H1 (cell line): ENCODE measurements at regions not wholly inside any gene's neighbourhood (a gene's known extent, or its start where the extent isn't known, plus 50 kb on each side); places are given as distances from the start of the nearest gene placed in this dataset.

Source experiments
- CTCF ChIA-PET: fragments of 300-600 bp; sonication (Branson Sonifier 250); formaldehyde crosslinking; loops from one replicate; lab custom pipeline; 2021; ENCODE audit not compliant: partially characterized antibody; lab: Charles Lee
- POLR2A ChIA-PET: fragments of 300-600 bp; sonication (Branson Sonifier 250); formaldehyde crosslinking; loops from one replicate; lab custom pipeline; 2021; ENCODE audit warnings: inconsistent platforms; ENCODE audit not compliant: partially characterized antibody; lab: Charles Lee
- DNase-seq, 2 experiments: peaks; one replicate each; pipeline versions ENCODE4 v3.0.0 to v3.0.0-alpha.2; 2010 to 2022; ENCODE audit warnings: low spot score in 2 of 2, low read depth in 1 of 2, mixed read lengths in 1 of 2
- FAIRE-seq: peaks from 2 replicates; lab custom pipeline; 2011; peaks lifted over from hg19 to GRCh38; lab: Jason Lieb, UNC
- H2AFZ ChIP-seq: 2 replicates; pipeline ENCODE4 v1.8.1; 2012; ENCODE audit warnings: low read length, inconsistent platforms
- H2AK5ac ChIP-seq: 2 replicates; pipeline ENCODE4 v1.6.1; 2013; ENCODE audit warnings: low read depth, low read length
- H2BK120ac ChIP-seq: replicated peaks from 2 replicates; pipeline ENCODE3; 2013; ENCODE audit warnings: low read depth, low read length, inconsistent platforms
- H2BK12ac ChIP-seq: 2 replicates; pipeline ENCODE4 v1.6.1; 2013; ENCODE audit warnings: low read depth, low read length
- H2BK15ac ChIP-seq: 2 replicates; pipeline ENCODE4 v1.6.1; 2013; ENCODE audit warnings: low read length
- H2BK20ac ChIP-seq: 2 replicates; pipeline ENCODE4 v1.6.1; 2013; ENCODE audit warnings: low read length
- H2BK5ac ChIP-seq: 2 replicates; pipeline ENCODE4 v1.6.1; 2013; ENCODE audit warnings: low read depth, low read length
- H3K14ac ChIP-seq: 2 replicates; pipeline ENCODE4 v1.6.1; 2013; ENCODE audit warnings: inconsistent platforms; ENCODE audit not compliant: insufficient read length
- H3K18ac ChIP-seq: 2 replicates; pipeline ENCODE4 v1.6.1; 2013; ENCODE audit warnings: low read length; ENCODE audit errors: extremely low read depth
- H3K23ac ChIP-seq: 2 replicates; pipeline ENCODE4 v1.6.1; 2013; ENCODE audit warnings: inconsistent platforms; ENCODE audit not compliant: insufficient read length
- H3K23me2 ChIP-seq: 2 replicates; pipeline ENCODE4 v1.6.1; 2013; ENCODE audit warnings: low read depth, low read length
- H3K27ac ChIP-seq: 2 replicates; pipeline ENCODE4 v1.6.1; 2011; ENCODE audit warnings: low read depth, low read length, inconsistent platforms
- H3K27me3 ChIP-seq, 4 experiments: replicated peaks in 1 of 4; 1 replicate in 1 of 4; 2 replicates in 3 of 4; pipeline versions ENCODE4 v1.6.1 to v1.8.1; 2011 to 2013; ENCODE audit warnings: low read length in 3 of 4, mild to moderate bottlenecking in 3 of 4, inconsistent platforms in 2 of 4, mixed read lengths in 2 of 4, moderate library complexity in 1 of 4; ENCODE audit not compliant: control insufficient read depth in 3 of 4, insufficient read depth in 3 of 4; ENCODE audit errors: extremely low read depth in 1 of 4
- H3K36me3 ChIP-seq, 4 experiments: 2 replicates each; pipeline versions ENCODE4 v1.6.1 to v1.8.1; 2011 to 2013; ENCODE audit warnings: mild to moderate bottlenecking in 4 of 4, low read length in 3 of 4, moderate library complexity in 2 of 4, control low read depth in 1 of 4, inconsistent platforms in 1 of 4; ENCODE audit not compliant: insufficient read depth in 4 of 4, control insufficient read depth in 2 of 4
- H3K4ac ChIP-seq: replicated peaks from 2 replicates; pipeline ENCODE3; 2013; ENCODE audit warnings: low read length, low read depth, mixed read lengths, inconsistent platforms; ENCODE audit not compliant: insufficient read length
- H3K4me1 ChIP-seq, 4 experiments: replicated peaks in 1 of 4; 1 replicate in 1 of 4; 2 replicates in 3 of 4; pipeline versions ENCODE4 v1.6.1 to v1.8.1; 2011 to 2013; ENCODE audit warnings: low read length in 3 of 4, inconsistent platforms in 2 of 4, mixed read lengths in 1 of 4; ENCODE audit not compliant: insufficient read depth in 4 of 4, control insufficient read depth in 3 of 4
- H3K4me2 ChIP-seq, 2 experiments: 2 replicates each; pipeline versions ENCODE4 v1.6.1 to v1.8.1; 2011 to 2013; ENCODE audit warnings: low read depth in 2 of 2, low read length in 2 of 2, control low read depth in 1 of 2, inconsistent platforms in 1 of 2, mild to moderate bottlenecking in 1 of 2; ENCODE audit not compliant: insufficient read depth in 1 of 2
- H3K4me3 ChIP-seq, 4 experiments: fragments of 200-600, 300-600 bp in 1 of 4; sonication (generic), shearing (Covaris generic), sonication (Bioruptor Twin) in 1 of 4; 2 replicates each; pipeline versions ENCODE4 v1.5.1 to v1.8.1; 2011 to 2016; ENCODE audit warnings: low read length in 4 of 4, low read depth in 3 of 4, control low read depth in 2 of 4, inconsistent platforms in 2 of 4, mild to moderate bottlenecking in 2 of 4, mixed read lengths in 1 of 4, moderate library complexity in 1 of 4; ENCODE audit not compliant: insufficient read depth in 2 of 4; ENCODE audit errors: extremely low read depth in 1 of 4
- H3K56ac ChIP-seq: replicated peaks from 2 replicates; pipeline ENCODE3; 2013; ENCODE audit warnings: low read depth, mild to moderate bottlenecking, mixed read lengths, low read length, inconsistent platforms; ENCODE audit not compliant: insufficient read length
- H3K79me1 ChIP-seq: 2 replicates; pipeline ENCODE4 v1.6.1; 2013; ENCODE audit warnings: low read depth, low read length, control low read depth
- H3K79me2 ChIP-seq, 2 experiments: 2 replicates each; pipeline versions ENCODE4 v1.6.1 to v1.8.1; 2012 to 2013; ENCODE audit warnings: low read length in 2 of 2, mild to moderate bottlenecking in 2 of 2, inconsistent platforms in 1 of 2; ENCODE audit not compliant: insufficient read depth in 2 of 2, control insufficient read depth in 1 of 2
- H3K9ac ChIP-seq, 4 experiments: replicated peaks in 1 of 4; 1 replicate in 1 of 4; 2 replicates in 3 of 4; pipeline versions ENCODE4 v1.6.1 to v1.8.1; 2011 to 2013; ENCODE audit warnings: low read depth in 3 of 4, low read length in 3 of 4, control low read depth in 2 of 4, mild to moderate bottlenecking in 2 of 4, moderate library complexity in 2 of 4, inconsistent platforms in 1 of 4; ENCODE audit errors: extremely low read depth in 1 of 4
- H3K9me3 ChIP-seq, 2 experiments: 2 replicates each; pipeline versions ENCODE4 v1.6.1 to v1.8.1; 2012 to 2013; ENCODE audit warnings: mild to moderate bottlenecking in 2 of 2, moderate library complexity in 2 of 2, control low read depth in 1 of 2, inconsistent platforms in 1 of 2, low read depth in 1 of 2, low read length in 1 of 2, mixed read lengths in 1 of 2; ENCODE audit not compliant: insufficient read depth in 2 of 2
- H4K20me1 ChIP-seq, 2 experiments: replicated peaks in 1 of 2; 2 replicates each; pipeline versions ENCODE3 to v1.8.1; 2011 to 2013; ENCODE audit warnings: inconsistent platforms in 2 of 2, low read length in 2 of 2, mild to moderate bottlenecking in 1 of 2; ENCODE audit not compliant: insufficient read depth in 2 of 2, control insufficient read depth in 1 of 2
- H4K5ac ChIP-seq: 2 replicates; pipeline ENCODE4 v1.6.1; 2013; ENCODE audit warnings: low read length, low read depth, mixed read lengths, inconsistent platforms; ENCODE audit not compliant: insufficient read length
- H4K8ac ChIP-seq: 2 replicates; pipeline ENCODE4 v1.8.0; 2013; ENCODE audit warnings: mild to moderate bottlenecking, moderate library complexity, low read length, inconsistent platforms; ENCODE audit not compliant: insufficient read depth; ENCODE audit errors: extremely low read depth
- H4K91ac ChIP-seq: replicated peaks from 2 replicates; pipeline ENCODE3; 2013; ENCODE audit warnings: low read length, mixed read lengths, inconsistent platforms; ENCODE audit not compliant: insufficient read length
- ASH2L ChIP-seq: fragments of 200-600, 300-600 bp; sonication (generic); IDR thresholded peaks from one replicate; pipeline ENCODE4 v1.7.1; 2017; ENCODE audit warnings: low read length
- JUN ChIP-seq: IDR thresholded peaks from 2 replicates; pipeline ENCODE4 v1.6.1; 2011; ENCODE audit warnings: low read depth, mild to moderate bottlenecking, improper control_type of control experiment, low read length
- KDM5A ChIP-seq: fragments of 200-600 bp; IDR thresholded peaks from 2 replicates; pipeline ENCODE4 v1.7.1; 2012; ENCODE audit warnings: mild to moderate bottlenecking, low read length, inconsistent platforms, mixed read lengths
- NRF1 ChIP-seq: IDR thresholded peaks from 2 replicates; pipeline ENCODE4 v1.6.1; 2011; ENCODE audit warnings: mild to moderate bottlenecking, low read depth, low read length, improper control_type of control experiment
- SIN3A ChIP-seq, 2 experiments: IDR thresholded peaks in 1 of 2; conservative IDR thresholded peaks in 1 of 2; 2 replicates each; pipeline ENCODE4 v1.6.1; 2011 to 2012; ENCODE audit warnings: low read length in 2 of 2, improper control_type of control experiment in 1 of 2, low read depth in 1 of 2, mild to moderate bottlenecking in 1 of 2
- SIX5 ChIP-seq: IDR thresholded peaks from 2 replicates; pipeline ENCODE4 v1.6.1; 2011; ENCODE audit warnings: mild to moderate bottlenecking, low read depth, low read length
- WGBS, 2 experiments: shearing (Covaris generic) in 1 of 2; methylation state at CpG; one replicate each; pipeline versions ENCODE4 v1.1.6 to v1.1.7; 2013 to 2015; ENCODE audit warnings: low lambda C conversion rate in 2 of 2, mixed read lengths in 2 of 2, inconsistent platforms in 1 of 2, low coverage in 1 of 2, missing lambda C conversion rate in 1 of 2; ENCODE audit not compliant: insufficient replicate concordance in 2 of 2, insufficient coverage in 1 of 2, insufficient read length in 1 of 2; ENCODE audit errors: extremely low coverage in 1 of 2, missing lambda C conversion rate in 1 of 2; 5-methylcytosine and 5-hydroxymethylcytosine counted together

DNA sequence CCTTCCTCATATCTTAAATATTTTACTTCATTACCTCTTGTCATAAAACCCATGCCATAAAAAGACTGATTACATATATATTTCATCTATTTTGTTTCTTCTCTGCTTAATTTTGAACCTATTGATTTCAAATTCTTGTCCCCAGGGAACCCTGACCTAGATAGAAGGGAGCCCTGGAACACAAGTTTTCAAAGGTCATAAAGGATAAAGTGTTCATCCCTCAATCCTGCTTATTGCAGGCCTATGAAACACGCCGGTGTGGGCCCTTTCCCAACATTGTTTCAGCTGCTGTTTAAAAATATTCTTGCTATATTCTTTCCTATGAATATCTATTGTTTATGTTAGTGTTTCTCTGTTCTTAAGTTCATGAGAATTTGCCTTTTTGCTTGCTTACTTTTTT lies 1389.5 kb upstream of the GBE1 start:
- no peak overlapping the region for H3K4ac ChIP-seq
- no peak overlapping the region for H3K56ac ChIP-seq
- no peaks in the 10 kb centered on the region for H3K79me1 ChIP-seq
- no peak overlapping the region for H3K23ac ChIP-seq
- H4K91ac ChIP-seq: no peak overlapping the region
- no peak overlapping the region for H3K9ac ChIP-seq
- no peak overlapping the region for H2BK20ac ChIP-seq
- H3K9me3 ChIP-seq: no peaks in the 10 kb centered on the region
- no peak overlapping the region for H3K18ac ChIP-seq
- no peaks in the 10 kb centered on the region for H3K36me3 ChIP-seq
- H2AFZ ChIP-seq: no peak overlapping the region
- H4K20me1 ChIP-seq: no peaks in the 10 kb centered on the region
- H2AK5ac ChIP-seq: no peak overlapping the region
- DNase-seq (no peak), FAIRE-seq (no peak)
- ChIA-PET POLR2A (no interaction called here), CTCF (interaction anchor here (0.6 kb wide), 1 partner anchor 741 kb away, joined by 3 read pairs; no protein-coding TSS in a partner anchor)
- no peak overlapping the region for H2BK120ac ChIP-seq
- no peaks in the 10 kb centered on the region for H3K27me3 ChIP-seq
- no peak overlapping the region for H2BK5ac ChIP-seq
- H4K5ac ChIP-seq: no peak overlapping the region
- no peak overlapping the region for H4K8ac ChIP-seq
- no peak for TF ChIP-seq JUN
- TF ChIP-seq SIN3A (conservative IDR thresholded peaks at IDR 0.05 in 1 of 2, IDR thresholded peaks at IDR 0.05 in 1 of 2; ENCODE audit: low read depth in 1 of 2, low read length in 2 of 2): no peak
- no peak for TF ChIP-seq NRF1
- TF ChIP-seq KDM5A: no peak
- no peak for TF ChIP-seq SIX5
- TF ChIP-seq ASH2L: no peak
- no peaks in the 10 kb centered on the region for H3K79me2 ChIP-seq
- no peak overlapping the region for H3K14ac ChIP-seq
- 91% methylated on average over 2 of the region's 2 CpGs; no CpG with 5 or more reads in 1 of the 2 experiments for WGBS, 2 experiments
- H3K4me3 ChIP-seq: no peak overlapping the region
- H3K27ac ChIP-seq: no peak overlapping the region
- H2BK12ac ChIP-seq: no peak overlapping the region
- no peaks in the 10 kb centered on the region for H3K23me2 ChIP-seq
- no peak overlapping the region for H3K4me2 ChIP-seq
- H3K4me1 ChIP-seq: no peaks in the 10 kb centered on the region
- no peak overlapping the region for H2BK15ac ChIP-seq
